ENCODE measurements at regions not wholly inside any gene's neighbourhood (a gene's known extent, or its start where the extent isn't known, plus 50 kb on each side); places are given as distances from the start of the nearest gene placed in this dataset.

DNA sequence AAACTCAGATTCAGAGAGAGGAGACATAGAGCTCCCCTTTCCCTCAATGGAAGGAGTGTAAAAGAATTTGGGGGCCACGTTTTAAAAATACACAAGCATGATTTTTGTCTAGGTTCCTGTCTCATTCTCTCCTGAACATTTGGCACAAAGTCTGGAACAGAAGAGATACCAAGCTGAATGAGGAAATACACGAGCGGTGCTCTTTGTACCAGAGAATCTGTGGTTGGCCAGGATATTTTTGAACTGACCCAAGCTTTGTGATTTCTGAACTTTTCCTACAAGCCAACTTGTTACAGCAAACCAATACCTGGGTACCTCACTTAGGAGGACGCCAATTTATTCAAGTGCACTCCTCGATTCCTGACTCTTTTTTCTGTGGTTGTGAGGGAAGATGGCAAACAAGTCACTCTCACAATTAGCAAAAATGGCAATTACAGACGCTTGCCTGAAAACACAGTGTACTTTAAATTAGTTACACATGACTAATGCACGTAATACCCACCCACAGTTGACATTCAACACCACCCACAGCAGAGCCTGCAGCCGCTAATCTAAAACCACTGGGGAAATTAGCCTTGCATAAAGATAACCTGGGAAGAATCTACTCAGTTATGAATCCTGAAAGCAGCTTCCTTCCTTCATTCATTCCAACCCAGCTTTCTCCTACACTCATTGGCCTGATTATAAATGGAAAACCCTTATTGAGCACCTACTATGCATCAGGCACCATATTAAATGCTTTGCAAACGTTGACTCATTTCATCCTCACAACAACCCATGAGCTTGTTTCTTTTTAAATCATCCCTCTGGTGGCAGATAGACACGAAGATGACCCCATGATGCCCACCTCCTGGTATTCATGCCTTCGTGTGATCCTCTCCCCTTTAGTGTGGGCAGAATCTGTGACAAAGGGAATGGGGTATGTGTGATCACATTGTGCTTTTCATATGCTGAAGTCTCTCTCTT is 293.5 kb downstream of the KBTBD8 start:
- TF ChIP-seq, protein P1, sequence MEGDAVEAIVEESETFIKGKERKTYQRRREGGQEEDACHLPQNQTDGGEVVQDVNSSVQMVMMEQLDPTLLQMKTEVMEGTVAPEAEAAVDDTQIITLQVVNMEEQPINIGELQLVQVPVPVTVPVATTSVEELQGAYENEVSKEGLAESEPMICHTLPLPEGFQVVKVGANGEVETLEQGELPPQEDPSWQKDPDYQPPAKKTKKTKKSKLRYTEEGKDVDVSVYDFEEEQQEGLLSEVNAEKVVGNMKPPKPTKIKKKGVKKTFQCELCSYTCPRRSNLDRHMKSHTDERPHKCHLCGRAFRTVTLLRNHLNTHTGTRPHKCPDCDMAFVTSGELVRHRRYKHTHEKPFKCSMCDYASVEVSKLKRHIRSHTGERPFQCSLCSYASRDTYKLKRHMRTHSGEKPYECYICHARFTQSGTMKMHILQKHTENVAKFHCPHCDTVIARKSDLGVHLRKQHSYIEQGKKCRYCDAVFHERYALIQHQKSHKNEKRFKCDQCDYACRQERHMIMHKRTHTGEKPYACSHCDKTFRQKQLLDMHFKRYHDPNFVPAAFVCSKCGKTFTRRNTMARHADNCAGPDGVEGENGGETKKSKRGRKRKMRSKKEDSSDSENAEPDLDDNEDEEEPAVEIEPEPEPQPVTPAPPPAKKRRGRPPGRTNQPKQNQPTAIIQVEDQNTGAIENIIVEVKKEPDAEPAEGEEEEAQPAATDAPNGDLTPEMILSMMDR (IDR thresholded peaks at IDR 0.05), result no peak
- TF ChIP-seq POLR2A (IDR thresholded peaks at IDR 0.05) (no peak), POLR2AphosphoS5 (IDR thresholded peaks at IDR 0.05) (no peak)

Data from breast epithelium (tissue), 3 donors.